GM13977 (cell line): ENCODE measurements at regions not wholly inside any gene's neighbourhood (a gene's known extent, or its start where the extent isn't known, plus 50 kb on each side); places are given as distances from the start of the nearest gene placed in this dataset.
"Not testable (repeated sequence)": the region's sequence is repeated elsewhere in the genome, so short reads cannot be mapped to it uniquely, and the experiment has no call there.

ENCODE experiments used
- DNase-seq: peaks from one replicate; pipeline ENCODE4 v3.0.0; 2012; ENCODE audit warnings: low spot score
- CTCF ChIP-seq: IDR thresholded peaks from 2 replicates; pipeline ENCODE4 v1.5.1; 2012; ENCODE audit warnings: mild to moderate bottlenecking, control low read depth; ENCODE audit not compliant: insufficient read depth; ENCODE audit errors: extremely low read depth, missing control alignments
- in situ Hi-C: fragments of 300-500 bp; cut with MboI; formaldehyde crosslinking; loops from one replicate; pipeline ENCODE4 v1.12.0; 2022; ENCODE audit warnings: low sequenced_read_pairs, low pct_unique_long_range_greater_than_20kb, mixed read lengths, inconsistent platforms; ENCODE audit not compliant: unreplicated experiment

- no peak for DNase-seq
- in situ Hi-C loops: no loop called here
- no peak for TF ChIP-seq CTCF
Measured at GRCh38 chr6:66126358-66126757, 419.3 kb upstream of the EYS start.

- DNase-seq: no peak
- in situ Hi-C loops: no loop called here
- TF ChIP-seq CTCF: no peak
Measured at GRCh38 chr6:66103954-66104353, 396.9 kb upstream of the EYS start.

GRCh38 chr6:66103354-66103753 is 396.3 kb upstream of the EYS start:
- in situ Hi-C loops: no loop called here
- no peak for TF ChIP-seq CTCF
- DNase-seq: no peak

- in situ Hi-C loops: no loop called here
- DNase-seq: no peak
- no peak for TF ChIP-seq CTCF
Measured at GRCh38 chr6:66096679-66097078, 389.7 kb upstream of the EYS start.

DNA sequence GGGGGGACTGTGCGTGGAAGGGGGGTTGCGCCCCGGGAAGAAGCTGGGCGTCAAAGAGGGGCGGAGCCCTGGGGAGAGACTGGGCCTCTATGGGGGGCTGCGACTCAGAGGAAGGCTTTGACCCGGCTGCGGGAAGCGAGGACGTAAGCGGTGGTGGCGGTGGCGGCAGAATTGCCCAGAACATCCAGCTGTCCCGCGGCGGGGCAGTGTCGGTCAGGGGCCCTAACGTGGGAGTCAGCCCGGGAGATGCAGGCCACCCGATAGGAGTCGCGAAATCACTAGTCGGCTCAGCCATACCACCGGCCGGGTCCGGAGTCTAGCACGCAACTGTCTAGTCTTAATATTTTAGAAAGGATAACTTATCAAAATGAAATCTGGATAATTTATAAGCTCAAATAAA is 387.6 kb upstream of the EYS start:
- in situ Hi-C loops: no loop called here

DNA sequence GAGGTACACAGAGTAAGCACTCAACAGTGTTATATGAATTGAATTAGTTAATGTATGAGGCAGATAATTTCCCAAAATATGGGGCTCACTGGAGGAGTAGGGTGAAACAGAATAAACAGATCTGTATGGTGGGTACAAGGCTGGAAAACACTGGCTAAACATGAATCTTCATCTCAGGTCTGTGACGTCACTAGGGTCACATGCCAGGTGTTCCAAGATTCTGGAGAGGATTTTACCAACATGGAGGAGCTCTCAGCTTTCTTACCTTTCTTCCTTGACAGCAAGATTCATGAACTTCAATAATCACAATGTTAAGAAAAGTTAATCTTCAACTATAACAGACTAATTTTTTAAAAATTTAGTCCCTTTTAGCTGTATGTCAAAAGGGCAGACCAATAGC is 385.3 kb upstream of the EYS start:
- in situ Hi-C loops, DNase-seq: not testable (repeated sequence)

More for the DNA sequence above, 387.6 kb upstream of the EYS start:
- no peak for DNase-seq
- TF ChIP-seq CTCF: no peak

DNA sequence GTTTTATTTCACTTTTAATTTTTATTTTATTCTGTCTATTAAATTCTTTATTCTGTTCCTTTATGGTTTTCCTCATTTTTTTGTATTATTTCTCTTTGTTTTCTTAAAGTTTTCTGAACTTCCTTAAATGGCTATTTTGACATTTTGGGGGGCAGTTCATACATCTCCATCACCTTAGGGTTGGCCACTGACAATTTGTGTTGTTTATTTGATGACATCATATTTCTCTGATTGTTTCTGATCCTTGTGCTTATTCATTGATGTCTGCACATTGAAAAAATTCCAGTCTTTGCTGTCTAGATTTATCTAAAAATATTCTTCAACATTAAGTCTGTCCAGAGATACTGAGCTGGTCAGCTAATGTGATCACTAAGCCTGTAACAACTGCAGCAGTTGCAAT is 379.5 kb upstream of the EYS start:
- no peak for TF ChIP-seq CTCF
- in situ Hi-C loops: no loop called here
- DNase-seq: no peak

DNA sequence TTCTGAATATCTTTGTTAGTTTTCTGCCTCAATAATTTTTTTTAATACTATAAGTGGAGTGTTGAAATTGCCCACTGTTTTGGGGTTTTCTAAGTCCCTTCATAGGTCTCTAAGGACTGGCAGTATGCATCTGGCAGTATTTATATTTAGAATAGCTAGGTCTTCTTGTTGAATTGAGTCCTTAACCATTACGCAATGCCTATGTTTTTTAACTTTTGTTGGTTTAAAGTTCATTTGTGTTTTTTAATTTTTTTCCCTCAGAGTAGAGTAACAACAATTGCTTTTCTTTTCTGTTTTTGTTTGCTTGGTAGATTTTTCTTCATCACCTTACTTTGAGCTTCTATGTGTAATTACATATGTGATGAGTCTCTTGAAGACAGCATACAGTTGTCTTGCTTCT is 375.9 kb upstream of the EYS start:
- no peak for DNase-seq
- in situ Hi-C loops: no loop called here
- TF ChIP-seq CTCF: no peak
